Natural killer cell (primary cell): ENCODE measurements at regions not wholly inside any gene's neighbourhood (a gene's known extent, or its start where the extent isn't known, plus 50 kb on each side); places are given as distances from the start of the nearest gene placed in this dataset.
"Not testable (repeated sequence)": the region's sequence is repeated elsewhere in the genome, so short reads cannot be mapped to it uniquely, and the experiment has no call there.

Source experiments
- ATAC-seq, 3 donors: fragments of 150-1000 bp in 2 of 3; fragments of 200-7000 bp in 1 of 3; cut with Tn5 transposase; 1 replicate in 1 of 3; 2 replicates in 2 of 3; pipeline ENCODE4 v1.10.0; 2021; ENCODE audit warnings: mild to moderate bottlenecking in 2 of 3, moderate library complexity in 2 of 3
- DNase-seq, 2 donors: peaks; one replicate each; pipeline versions ENCODE4 v3.0.0 to v3.0.0-alpha.2; 2013 to 2021; ENCODE audit warnings: mixed read lengths in 1 of 2
- H3K27ac ChIP-seq: one replicate; pipeline ENCODE4 v1.5.1; 2013; ENCODE audit warnings: mild to moderate bottlenecking, low read length
- H3K27me3 ChIP-seq: one replicate; pipeline ENCODE4 v1.6.1; 2013; ENCODE audit warnings: low read length; ENCODE audit not compliant: control insufficient read depth, insufficient read depth
- H3K36me3 ChIP-seq: one replicate; pipeline ENCODE4 v1.6.1; 2013; ENCODE audit warnings: low read length; ENCODE audit not compliant: control insufficient read depth, insufficient read depth
- H3K4me1 ChIP-seq: one replicate; pipeline ENCODE4 v1.6.1; 2013; ENCODE audit warnings: low read length; ENCODE audit not compliant: control insufficient read depth, insufficient read depth
- H3K4me3 ChIP-seq: one replicate; pipeline ENCODE4 v1.5.1; 2013; ENCODE audit warnings: low read length
- H3K9me3 ChIP-seq: one replicate; pipeline ENCODE4 v1.6.1; 2013; ENCODE audit warnings: low read length; ENCODE audit not compliant: control insufficient read depth, insufficient read depth
- H3K27ac Mint-ChIP-seq, 2 donors: one replicate each; pipeline ENCODE4 v1.8.0; 2022; ENCODE audit warnings: mild to moderate bottlenecking in 2 of 2, mixed read lengths in 2 of 2, moderate library complexity in 1 of 2
- H3K27me3 Mint-ChIP-seq, 2 donors: one replicate each; pipeline ENCODE4 v1.8.0; 2022; ENCODE audit warnings: low read depth in 2 of 2, mixed read lengths in 2 of 2
- H3K36me3 Mint-ChIP-seq: one replicate; pipeline ENCODE4 v1.8.0; 2022; ENCODE audit warnings: mixed read lengths
- H3K4me1 Mint-ChIP-seq, 2 donors: one replicate each; pipeline ENCODE4 v1.8.0; 2022; ENCODE audit warnings: mixed read lengths in 2 of 2
- H3K4me3 Mint-ChIP-seq: one replicate; pipeline ENCODE4 v1.8.0; 2022; ENCODE audit warnings: mild to moderate bottlenecking, moderate library complexity, mixed read lengths
- H3K9me3 Mint-ChIP-seq, 2 donors: one replicate each; pipeline ENCODE4 v1.8.0; 2022; ENCODE audit warnings: mixed read lengths in 2 of 2
- WGBS: methylation state at CpG from one replicate; pipeline ENCODE4 v1.1.7; 2013; ENCODE audit warnings: missing lambda C conversion rate; ENCODE audit not compliant: insufficient coverage; 5-methylcytosine and 5-hydroxymethylcytosine counted together
- intact Hi-C: fragments of 100-400 bp; cut with micrococcal nuclease; formaldehyde crosslinking; loops from one replicate; pipeline ENCODE4 v1.14.2; 2022

DNA sequence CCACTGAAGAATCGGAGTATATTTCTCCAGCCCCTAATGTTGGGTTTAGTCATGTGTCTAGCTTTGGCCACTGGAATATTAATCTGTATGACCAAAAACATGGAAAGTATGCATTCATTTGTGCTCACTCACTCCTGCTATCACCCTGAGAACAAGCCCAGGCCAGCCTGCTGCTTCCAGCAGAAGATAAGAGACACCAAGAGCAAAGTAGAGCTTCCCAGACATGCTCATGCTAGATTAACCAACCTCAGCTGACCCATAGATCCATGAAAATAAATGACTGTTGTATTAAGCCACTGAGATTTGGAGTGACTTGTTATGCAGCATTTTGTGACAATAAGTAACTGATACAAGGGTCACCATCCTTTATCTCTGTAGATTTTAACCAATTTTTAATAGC lies 96.9 kb downstream of the UNC93B1 start:
- H3K4me1 Mint-ChIP-seq, H3K36me3 ChIP-seq, H3K27ac ChIP-seq, H3K9me3 Mint-ChIP-seq, H3K9me3 ChIP-seq, H3K27ac Mint-ChIP-seq, DNase-seq, H3K4me3 Mint-ChIP-seq, intact Hi-C loops, H3K4me1 ChIP-seq, H3K4me3 ChIP-seq, H3K27me3 ChIP-seq, H3K36me3 Mint-ChIP-seq, ATAC-seq: not testable (repeated sequence)
- WGBS = no CpG with 5 or more reads among the region's 1 CpG
- H3K27me3 Mint-ChIP-seq = peaks cover 13 to 27% of the 10 kb centered on the region in 2 donors

- H3K9me3 ChIP-seq, H3K4me3 ChIP-seq, H3K27ac Mint-ChIP-seq, H3K4me1 Mint-ChIP-seq, H3K27ac ChIP-seq, H3K9me3 Mint-ChIP-seq, H3K27me3 Mint-ChIP-seq, H3K27me3 ChIP-seq, intact Hi-C loops, H3K4me1 ChIP-seq, H3K4me3 Mint-ChIP-seq, DNase-seq, H3K36me3 Mint-ChIP-seq, H3K36me3 ChIP-seq, ATAC-seq: not testable (repeated sequence)
- WGBS = 82% methylated on average over 1 of the region's 2 CpGs
Observed at GRCh38 chr11:67899462-67899861, 104.4 kb downstream of the UNC93B1 start.

DNA sequence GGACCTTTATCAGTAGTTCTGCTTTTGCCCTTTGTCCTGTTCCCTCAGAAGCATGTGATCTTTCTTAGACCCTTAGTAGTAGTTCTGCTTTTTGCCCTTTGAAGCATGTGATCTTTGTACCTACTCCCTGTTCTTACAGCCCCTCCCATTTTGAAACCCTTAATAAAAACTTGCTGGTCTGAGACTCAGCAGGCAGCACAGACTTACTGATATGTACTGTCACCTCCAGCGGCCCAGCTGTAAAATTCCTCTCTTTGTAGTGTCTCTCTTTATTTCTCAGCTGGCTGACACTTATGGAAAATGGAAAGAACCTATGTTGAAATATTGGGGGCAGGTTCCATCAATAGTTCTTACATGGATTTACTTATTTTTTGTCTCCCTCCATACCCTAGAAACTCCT lies 110.4 kb downstream of the UNC93B1 start:
- H3K4me1 ChIP-seq, H3K36me3 ChIP-seq, H3K27me3 ChIP-seq, H3K4me1 Mint-ChIP-seq, H3K27ac ChIP-seq, H3K27me3 Mint-ChIP-seq, H3K9me3 Mint-ChIP-seq, H3K36me3 Mint-ChIP-seq, intact Hi-C loops, ATAC-seq, H3K27ac Mint-ChIP-seq, H3K4me3 ChIP-seq, H3K4me3 Mint-ChIP-seq, DNase-seq, H3K9me3 ChIP-seq: not testable (repeated sequence)
- WGBS = 73% methylated on average over 1 of the region's 1 CpG

DNA sequence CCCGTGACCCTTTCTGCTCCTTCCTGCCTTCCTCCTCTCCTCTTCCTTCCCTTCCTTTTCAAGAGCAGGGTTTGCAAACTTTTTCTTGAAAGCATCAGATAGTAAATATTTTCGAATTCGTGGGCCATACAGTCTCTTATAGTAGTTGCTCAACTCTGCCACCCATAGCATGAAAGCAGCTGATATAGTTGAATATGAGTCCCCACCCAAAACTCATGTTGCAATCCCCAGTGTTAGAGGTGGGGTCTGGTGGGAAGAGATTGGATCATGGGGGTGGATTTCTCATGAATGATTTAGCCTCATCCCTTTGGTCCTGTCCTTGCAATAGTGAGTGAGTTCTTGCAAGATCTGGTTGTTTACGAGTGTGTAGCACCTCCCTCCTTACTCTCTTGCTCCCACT lies 114.3 kb downstream of the UNC93B1 start:
- H3K4me3 Mint-ChIP-seq, H3K27me3 ChIP-seq, intact Hi-C loops, H3K9me3 ChIP-seq, DNase-seq, H3K27ac ChIP-seq, H3K9me3 Mint-ChIP-seq, H3K36me3 ChIP-seq, H3K27ac Mint-ChIP-seq, ATAC-seq, H3K36me3 Mint-ChIP-seq, H3K4me3 ChIP-seq, H3K4me1 ChIP-seq, H3K4me1 Mint-ChIP-seq: not testable (repeated sequence)
- H3K27me3 Mint-ChIP-seq = peaks cover 19 to 27% of the 10 kb centered on the region in 2 donors
- 50% methylated on average over 3 of the region's 4 CpGs for WGBS

- 93% methylated on average over 7 of the region's 8 CpGs for WGBS
- H3K36me3 Mint-ChIP-seq, DNase-seq, intact Hi-C loops, H3K4me1 ChIP-seq, H3K4me3 Mint-ChIP-seq, H3K9me3 ChIP-seq, H3K9me3 Mint-ChIP-seq, H3K4me3 ChIP-seq, H3K27me3 ChIP-seq, H3K4me1 Mint-ChIP-seq, H3K27ac Mint-ChIP-seq, ATAC-seq, H3K36me3 ChIP-seq, H3K27ac ChIP-seq: not testable (repeated sequence)
- peaks cover 25 to 39% of the 10 kb centered on the region in 2 donors for H3K27me3 Mint-ChIP-seq
Observed at GRCh38 chr11:67888056-67888455, 115.8 kb downstream of the UNC93B1 start.

DNA sequence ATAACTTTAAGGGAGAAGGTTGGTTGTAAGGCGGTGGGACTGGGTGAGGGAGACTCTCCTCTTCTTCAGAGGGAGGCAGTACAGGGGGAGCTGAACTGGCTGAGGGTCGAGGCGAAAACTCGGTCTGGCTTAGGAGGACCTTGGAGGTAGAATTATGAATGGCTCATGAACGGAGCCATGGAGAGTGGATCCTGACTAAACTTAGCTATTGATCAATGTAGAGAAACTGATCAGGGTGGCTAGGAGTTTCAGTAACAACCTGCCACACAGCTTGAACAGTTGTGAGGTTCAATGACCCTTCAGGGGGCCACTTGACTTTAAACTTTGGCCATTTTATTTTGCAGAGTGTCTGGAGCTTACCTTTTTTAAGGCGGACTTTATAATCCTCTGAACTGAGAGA lies 117.2 kb downstream of the UNC93B1 start:
- H3K27me3 ChIP-seq, ATAC-seq, H3K4me1 ChIP-seq, H3K27ac ChIP-seq, intact Hi-C loops, H3K9me3 Mint-ChIP-seq, DNase-seq, H3K9me3 ChIP-seq, H3K36me3 ChIP-seq, H3K4me1 Mint-ChIP-seq, H3K27ac Mint-ChIP-seq, H3K36me3 Mint-ChIP-seq, H3K4me3 ChIP-seq, H3K4me3 Mint-ChIP-seq: not testable (repeated sequence)
- 86% methylated on average over 5 of the region's 6 CpGs for WGBS
- peaks cover 18 to 39% of the 10 kb centered on the region in 2 donors for H3K27me3 Mint-ChIP-seq

DNA sequence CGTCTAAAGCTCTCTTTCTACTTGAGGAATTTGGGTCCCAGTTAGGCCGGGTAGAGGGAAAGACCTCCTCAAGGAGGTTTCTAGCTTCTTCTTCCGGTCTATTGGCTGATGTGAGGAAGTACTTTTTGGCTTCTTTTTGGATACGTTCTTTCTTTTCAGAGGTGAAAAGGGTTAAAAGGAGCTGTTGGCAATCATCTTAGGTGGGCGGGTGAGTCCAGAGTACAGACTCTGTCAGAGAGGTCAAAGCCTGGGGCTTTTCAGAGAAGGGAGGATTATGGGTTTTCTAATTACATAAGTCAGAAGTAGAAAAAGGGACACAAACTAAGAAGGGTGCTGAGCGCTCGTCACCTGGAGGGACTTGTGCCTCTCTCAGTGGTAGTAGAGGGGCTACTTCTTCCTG lies 117.7 kb downstream of the UNC93B1 start:
- intact Hi-C loops, H3K4me3 ChIP-seq, H3K36me3 Mint-ChIP-seq, H3K4me3 Mint-ChIP-seq, H3K9me3 ChIP-seq, H3K27ac ChIP-seq, H3K4me1 Mint-ChIP-seq, H3K27ac Mint-ChIP-seq, DNase-seq, H3K9me3 Mint-ChIP-seq, H3K36me3 ChIP-seq, ATAC-seq, H3K4me1 ChIP-seq, H3K27me3 ChIP-seq: not testable (repeated sequence)
- 80% methylated on average over 2 of the region's 7 CpGs for WGBS
- H3K27me3 Mint-ChIP-seq = peaks cover 18 to 39% of the 10 kb centered on the region in 2 donors

DNA sequence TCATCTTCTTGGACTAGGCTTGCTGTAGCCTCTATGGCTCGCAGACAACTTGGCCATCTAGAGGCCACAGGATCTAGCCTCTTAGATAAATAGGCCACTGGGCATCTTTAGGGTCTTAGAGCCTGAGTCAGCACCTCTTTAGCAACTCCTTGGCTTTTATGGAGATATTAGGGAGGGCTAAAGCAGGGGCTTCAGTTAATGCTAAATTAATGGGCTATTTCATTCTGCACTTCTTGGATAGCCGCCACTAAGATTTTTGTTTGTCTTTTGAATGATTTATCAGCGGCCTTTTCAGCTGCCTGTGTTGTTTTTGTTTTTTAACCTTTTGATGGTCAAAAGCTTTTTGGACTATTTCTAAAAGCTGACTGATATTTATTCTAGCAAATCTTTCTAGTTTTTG lies 118.3 kb downstream of the UNC93B1 start:
- H3K4me1 Mint-ChIP-seq, intact Hi-C loops, H3K27me3 ChIP-seq, ATAC-seq, H3K36me3 ChIP-seq, H3K9me3 ChIP-seq, H3K27ac Mint-ChIP-seq, H3K4me3 Mint-ChIP-seq, H3K9me3 Mint-ChIP-seq, H3K4me3 ChIP-seq, H3K36me3 Mint-ChIP-seq, DNase-seq, H3K4me1 ChIP-seq: not testable (repeated sequence)
- 77% methylated on average over 3 of the region's 3 CpGs for WGBS
- peak overlapping the region; percentile 11 for H3K27ac ChIP-seq
- H3K27me3 Mint-ChIP-seq = peaks cover 18 to 39% of the 10 kb centered on the region in 2 donors
